GM19238 (cell line): ENCODE measurements at regions not wholly inside any gene's neighbourhood (a gene's known extent, or its start where the extent isn't known, plus 50 kb on each side); places are given as distances from the start of the nearest gene placed in this dataset.
"Not testable (repeated sequence)": the region's sequence is repeated elsewhere in the genome, so short reads cannot be mapped to it uniquely, and the experiment has no call there.

Experiments used
- DNase-seq: peaks from one replicate; pipeline ENCODE4 v3.0.0; 2011; ENCODE audit warnings: low spot score; ENCODE audit not compliant: insufficient read length

DNA sequence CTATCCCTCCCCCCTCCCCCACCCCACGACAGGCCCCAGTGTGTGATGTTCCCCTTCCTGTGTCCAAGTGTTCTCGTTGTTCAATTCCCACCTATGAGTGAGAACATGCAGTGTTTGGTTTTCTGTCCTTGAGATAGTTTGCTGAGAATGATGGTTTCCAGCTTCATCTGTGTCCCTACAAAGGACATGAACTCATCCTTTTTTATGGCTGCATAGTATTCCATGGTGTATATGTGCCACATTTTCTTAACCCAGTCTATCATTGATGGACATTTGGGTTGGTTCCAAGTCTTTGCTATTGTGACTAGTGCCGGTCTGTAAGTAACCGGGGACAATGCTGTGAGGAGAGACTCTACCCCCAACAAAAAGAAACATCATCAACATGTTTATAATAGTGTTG lies 217.2 kb downstream of the SEC23IP start:
- DNase-seq, result not testable (repeated sequence)

DNA sequence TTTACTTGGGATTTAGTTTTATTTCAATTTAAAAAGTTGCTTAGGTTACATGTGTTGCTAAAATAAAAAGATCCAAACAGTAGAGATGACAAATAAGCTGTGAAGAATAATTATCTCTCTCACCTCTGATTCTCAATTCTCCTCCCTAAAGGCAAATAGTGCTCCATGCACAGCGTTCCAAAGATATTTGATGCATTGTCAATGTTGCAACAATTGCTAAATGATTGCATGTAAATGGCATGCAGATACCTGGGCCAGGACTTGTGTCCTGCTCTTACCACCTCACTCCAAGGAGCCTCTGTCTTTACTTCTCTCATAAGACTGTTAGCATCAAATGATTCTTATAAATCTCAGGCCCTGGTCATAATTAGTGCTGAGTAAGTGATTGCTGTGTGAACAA lies 217.7 kb downstream of the SEC23IP start:
- DNase-seq, result no peak

DNA sequence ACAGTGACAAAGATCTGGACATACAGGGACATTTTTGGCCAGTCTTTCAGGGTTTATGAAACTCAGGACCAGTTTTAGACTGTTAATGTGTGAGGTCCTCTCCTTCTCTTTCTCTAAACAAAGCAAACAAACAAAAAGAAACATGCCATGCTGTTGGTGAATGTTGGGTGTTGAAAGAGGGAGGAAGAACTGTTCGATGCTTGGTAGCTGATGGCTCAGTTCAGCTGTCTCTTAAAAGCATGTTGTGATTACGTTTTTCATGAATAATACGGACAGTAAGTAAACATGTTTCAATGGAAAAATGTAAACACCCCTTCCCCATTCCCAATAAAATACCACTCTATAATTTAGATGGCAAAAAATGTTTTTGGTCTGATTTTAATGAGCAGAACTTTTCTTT lies 219.1 kb downstream of the SEC23IP start:
- no peak for DNase-seq

DNA sequence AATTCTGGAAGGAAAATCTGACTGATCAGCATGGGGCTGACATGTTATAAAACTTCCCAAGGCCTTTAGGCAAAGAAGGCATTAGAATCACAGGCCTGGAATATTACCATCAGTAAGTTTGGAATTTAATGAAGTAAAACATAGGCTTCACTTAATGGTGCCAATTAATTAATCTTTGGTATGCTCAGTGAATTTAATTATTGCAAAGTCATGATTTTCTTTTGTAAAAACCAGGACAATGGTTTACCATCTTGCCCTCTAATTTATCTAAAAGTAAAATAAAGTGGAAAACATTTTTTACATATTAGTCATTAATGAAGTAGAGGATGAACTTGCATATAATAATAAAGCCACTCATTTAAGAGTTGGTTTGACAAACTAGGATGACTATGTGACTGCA lies 220.3 kb downstream of the SEC23IP start:
- no peak for DNase-seq

DNA sequence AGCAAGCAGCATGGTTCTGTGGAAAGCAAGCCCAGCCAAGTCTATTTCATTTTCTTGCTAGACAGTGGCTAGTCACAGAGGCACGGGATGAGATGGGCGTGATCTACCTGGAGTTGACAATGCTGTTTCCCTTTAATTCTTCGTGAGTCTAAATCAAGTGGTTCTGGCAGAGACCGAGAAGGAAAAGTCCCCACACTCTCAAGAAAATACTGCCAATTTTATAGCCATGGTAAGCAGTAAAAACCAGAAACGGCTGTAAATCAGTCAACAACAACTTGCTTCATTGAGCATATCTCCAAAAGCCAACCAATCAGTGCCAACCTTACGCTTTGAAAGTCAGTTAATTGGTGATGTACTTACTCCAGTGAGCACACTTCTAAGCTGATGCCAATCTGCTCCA lies 223.4 kb downstream of the SEC23IP start:
- DNase-seq, result no peak

DNA sequence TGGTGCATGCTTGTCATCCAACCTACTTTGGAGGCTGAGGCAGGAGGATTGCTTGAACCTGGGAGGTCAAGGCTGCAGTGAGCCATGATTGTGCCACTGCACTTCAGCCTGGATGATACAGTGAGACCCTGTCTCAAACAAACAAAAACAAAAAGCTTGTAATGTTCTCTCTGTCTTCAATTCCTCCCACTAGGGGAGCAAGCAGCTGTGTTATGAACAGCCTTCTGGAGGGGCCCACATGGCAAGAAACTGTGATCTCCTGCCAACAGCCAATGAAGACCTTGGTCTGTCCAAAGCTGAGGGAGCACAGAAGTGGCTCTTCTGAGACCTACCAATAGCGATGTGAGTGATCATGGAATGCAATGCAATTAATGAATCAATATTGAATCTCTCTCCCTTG lies 229.2 kb downstream of the SEC23IP start:
- DNase-seq, result no peak

DNA sequence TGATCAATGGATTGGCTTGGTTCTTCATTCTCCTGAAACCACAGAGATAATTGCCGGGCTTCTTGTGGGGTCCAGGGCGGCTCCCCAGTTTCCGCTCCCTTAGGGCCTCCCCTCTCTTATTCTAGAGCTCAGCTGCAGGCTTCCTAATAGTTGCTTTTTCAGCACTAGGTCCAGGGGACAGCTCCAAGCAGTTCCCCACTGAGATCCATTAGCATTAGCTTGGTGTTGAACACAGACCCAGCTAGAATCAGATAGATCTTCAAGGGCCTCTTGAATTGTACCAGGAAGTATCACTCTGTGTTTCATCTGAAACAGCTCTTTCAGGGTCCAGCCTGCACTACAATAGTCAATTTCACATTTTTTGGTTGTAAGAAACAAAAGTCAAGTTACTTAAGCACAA lies 238.7 kb downstream of the SEC23IP start:
- DNase-seq, result no peak

DNA sequence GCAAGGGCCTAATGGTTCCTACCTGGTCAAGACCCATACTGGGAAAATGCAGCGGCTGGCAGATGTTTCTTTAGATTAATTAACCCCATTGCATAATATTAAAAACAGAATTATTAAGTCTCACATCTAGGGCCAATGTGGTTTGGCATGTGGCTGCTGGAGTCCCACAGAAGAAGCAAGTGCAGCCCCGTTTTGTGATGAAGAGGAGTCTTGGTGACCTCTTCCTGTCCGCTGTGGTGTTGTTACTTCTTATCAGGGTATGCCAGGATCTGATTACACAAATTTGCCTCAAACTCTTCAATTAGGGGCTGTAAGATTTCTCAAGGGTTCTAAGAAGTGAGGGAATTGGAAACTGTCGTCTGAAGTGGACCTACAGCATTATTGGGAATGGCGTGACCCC lies 240.3 kb downstream of the SEC23IP start:
- no peak for DNase-seq

DNA sequence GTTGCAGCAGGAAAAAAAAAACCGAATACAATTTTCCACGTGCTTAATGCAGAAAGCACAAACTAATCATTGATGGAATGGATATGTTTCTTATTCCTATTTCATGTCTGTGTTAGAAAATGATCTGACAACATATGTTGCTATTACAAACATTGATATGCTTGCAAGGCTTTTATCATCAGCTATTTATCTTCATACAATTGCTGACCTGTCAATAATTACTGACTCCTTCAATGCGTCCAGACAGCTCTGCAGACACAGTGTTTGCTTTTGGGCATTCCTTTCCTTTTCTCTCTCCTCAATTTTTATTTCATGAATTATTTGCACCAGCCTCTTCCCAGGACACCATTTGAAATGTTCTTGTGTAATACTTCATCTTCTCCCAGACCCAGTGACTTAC lies 246.2 kb downstream of the SEC23IP start:
- DNase-seq, result no peak

DNA sequence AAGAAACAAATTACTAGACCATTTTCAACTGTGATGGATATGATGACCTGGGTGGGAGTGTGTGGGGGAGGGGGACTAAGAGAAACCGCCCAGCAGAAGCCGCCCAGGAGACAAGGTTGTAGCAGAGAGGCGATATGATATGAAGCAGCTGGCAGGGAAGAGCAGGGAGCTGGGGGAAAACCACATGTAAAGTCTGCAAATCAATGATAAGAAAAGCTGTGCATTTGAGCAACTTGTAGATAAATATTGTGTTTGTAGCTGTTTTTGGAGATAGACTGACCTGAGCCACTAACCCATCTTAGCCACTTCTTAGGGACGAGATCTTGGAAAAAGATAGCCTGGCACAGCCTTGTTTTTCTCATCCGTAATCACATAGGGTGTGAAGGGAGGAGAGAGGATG lies 252.6 kb downstream of the SEC23IP start:
- no peak for DNase-seq

DNA sequence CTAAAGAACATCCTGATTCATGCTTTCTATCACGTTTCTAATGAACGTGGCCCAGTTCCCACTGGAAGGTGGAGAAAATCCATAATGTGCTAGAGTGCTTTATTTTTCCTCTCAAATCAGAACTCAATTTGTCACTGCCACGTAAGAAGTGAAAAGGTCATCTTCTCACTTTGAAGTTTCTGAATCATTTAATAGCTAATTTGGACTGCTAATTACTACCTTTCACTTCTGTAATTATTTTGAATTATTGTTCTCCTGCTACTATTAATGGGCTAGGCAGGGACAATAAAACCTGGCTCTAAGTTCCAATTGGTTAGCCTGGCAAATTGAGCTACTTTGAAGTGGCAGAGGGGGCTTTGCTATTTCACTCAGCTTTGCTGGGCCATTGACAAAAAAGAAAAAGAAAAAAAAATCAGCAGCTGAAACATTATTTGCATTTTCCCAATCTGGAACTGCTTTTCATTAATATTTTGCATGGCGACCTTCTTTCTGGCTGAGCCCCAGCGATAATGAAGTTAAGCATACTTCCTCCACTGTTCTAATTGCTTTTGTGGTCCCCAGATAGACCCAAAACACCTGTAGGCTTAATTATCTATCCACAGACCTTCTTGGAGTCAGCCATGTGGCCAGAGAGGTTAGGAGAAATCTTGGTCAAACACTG lies 264.2 kb downstream of the SEC23IP start:
- no peak for DNase-seq

DNA sequence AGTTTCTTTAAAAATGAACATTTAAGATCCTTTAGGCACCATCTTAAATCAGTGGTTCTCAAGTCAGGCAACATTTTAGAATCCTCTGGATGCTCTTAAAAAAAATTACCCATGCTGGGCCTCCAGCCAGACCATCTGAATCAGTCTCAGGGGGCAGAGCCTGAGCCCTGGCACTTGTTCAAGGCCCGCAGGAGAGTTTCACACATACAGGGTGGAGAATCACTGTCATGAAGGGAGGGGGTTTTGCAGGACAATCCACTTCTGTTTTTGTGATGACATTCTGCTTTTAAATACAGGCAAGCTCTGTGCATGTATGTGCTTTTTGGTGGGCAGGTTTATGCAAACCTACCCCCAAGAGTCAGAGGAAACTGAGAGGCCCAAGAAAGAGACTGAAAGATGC lies 268.6 kb downstream of the SEC23IP start:
- no peak for DNase-seq

DNA sequence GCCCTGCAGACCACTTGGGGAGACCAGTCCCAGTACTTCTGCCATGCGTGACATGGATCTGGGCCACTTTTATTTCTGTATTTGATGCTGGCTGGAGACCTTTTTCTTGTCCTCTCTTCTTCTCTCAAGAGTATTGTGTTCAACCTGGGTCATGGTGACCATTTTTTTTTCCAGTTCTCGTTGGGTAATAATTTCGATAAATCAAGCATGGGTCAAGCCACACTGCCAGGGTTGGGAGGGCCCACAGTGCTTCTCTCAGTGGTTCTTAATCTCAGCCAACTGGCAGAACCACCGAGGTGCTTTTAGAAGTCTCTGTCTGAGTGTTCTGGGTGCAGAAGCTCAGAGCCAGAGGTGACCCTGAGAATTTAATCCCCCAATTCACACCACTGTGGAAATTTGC lies 269.9 kb downstream of the SEC23IP start:
- DNase-seq, result no peak

DNA sequence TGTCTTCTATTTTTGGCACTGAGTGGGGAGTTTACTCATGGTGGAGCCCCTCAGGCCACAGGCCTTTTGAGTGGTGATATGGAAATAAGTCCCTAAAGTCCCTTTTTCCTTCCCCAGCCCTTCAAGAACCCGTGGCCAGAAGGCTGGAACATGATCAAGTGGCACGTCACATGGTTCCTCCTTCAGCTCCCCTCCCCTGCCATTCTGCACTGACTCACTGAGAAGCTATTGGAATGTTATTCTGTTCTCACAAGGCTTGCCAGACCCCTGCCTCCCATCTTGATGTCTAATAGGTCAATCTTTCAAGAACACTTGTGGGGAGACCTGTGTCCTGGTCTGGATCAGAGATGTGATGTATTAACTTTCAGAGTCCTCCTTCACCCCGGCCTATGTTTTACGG lies 279.8 kb downstream of the SEC23IP start:
- DNase-seq, result no peak

DNA sequence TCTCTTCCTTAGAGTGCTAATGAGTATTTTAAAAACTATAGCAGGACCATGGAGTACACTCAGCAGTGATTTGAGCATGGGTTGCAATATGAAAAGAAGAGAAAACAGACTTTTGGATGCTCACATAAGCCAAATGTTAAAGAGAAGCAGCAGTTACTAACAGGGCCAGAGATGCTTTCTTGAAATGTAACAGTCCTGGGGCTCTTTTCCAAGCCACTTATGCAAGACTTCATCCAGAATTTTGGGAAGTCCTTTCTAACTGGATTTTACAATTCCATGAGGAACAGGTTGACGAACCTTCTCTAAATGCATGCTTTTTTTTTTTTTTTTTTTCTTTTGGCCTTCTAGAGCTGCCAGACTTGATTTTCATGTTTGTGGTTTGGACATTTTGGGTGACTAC lies 282.0 kb downstream of the SEC23IP start:
- no peak for DNase-seq

DNA sequence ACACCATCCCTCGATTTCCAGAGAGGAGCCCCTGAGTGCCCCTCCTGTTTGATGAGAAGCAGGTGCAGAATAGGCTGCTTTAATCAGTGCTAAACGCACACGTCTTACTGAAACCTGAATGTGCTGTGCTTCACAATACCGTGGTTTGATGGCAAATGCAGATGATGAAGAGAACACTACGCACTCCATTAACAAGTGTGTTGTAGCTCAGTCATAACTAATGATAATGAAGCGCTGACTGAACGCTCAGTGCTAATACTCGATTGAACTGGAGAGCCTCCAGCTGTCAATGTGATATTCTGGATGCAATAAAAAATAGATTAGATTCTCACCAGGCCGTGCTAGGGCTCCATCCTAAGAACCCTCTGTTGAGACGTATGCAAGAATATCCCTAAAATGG lies 279.7 kb upstream of the PLPP4 start:
- no peak for DNase-seq

DNA sequence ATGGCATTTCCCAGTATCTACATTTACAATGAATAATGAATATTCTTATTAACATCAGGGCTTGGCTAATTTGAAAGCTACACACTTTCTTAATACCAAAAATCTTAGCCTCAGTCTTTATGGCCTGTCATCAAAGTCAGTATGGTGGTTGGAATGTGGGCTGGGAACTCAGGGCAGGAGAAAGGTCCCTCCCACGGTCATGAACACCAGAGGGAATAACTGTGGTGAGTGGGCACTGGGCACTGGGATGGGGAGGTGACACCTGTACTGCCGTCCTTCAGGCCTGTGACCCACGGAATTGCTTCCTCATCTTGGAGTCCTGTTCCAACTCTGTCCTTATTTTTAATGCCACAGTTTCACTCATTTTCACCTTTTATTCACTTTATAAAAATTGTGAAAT lies 276.9 kb upstream of the PLPP4 start:
- no peak for DNase-seq

DNA sequence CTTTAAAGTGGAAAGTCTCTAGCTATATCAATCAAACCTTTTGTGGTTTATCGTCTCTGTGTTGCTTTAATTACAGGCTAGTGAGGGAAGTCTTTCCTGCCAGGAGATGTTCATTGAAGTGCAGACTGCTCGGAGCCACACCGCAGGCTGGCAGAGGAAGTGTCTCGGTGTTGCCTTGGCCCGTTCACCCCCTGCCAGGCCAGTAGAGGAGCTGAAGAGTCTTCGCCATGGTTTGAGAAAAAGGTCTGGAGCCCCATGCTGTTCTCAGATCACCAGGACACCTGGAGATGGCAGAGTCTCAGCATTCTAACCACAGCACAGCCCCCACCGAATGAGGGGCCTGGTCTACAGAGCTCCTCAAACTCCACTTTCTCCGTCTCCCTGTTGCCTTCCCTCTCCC lies 275.9 kb upstream of the PLPP4 start:
- DNase-seq, result no peak

DNA sequence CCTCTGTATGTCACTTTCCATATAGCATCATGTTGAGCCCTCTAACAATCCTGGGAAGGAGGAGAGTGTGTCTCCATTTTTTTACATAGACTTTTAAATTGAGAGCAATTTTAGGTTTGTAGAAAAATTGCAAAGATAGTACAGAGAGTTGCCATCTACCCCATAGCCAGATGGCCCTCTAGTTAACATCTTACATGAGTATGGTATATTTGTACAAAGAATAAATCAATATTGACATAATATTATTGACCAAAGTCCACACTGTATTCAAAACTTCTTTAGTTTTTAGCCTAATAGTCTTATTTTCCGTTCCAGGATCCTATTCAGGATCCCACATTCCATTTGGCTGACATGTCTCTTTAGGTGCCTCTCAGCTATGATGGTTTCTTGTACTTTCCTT lies 274.6 kb upstream of the PLPP4 start:
- no peak for DNase-seq

DNA sequence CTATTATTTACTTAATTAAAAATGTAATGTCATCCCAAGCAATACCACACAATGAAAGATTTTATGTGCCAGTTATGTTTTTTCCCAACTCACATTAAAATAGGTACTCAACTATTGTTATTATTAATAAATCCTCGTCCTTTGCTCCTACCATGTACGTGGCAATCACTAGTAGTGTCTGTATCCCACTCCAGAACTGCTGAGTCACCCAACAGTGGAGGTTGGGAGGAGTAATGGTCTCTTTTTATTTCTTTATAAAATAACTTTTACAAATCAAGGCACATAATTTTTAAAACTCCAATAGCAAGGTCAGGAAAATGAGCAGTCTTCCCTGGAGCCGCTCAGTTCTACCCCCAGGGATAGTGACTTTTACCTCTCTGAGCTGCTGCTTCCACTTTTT lies 273.5 kb upstream of the PLPP4 start:
- DNase-seq, result no peak

DNA sequence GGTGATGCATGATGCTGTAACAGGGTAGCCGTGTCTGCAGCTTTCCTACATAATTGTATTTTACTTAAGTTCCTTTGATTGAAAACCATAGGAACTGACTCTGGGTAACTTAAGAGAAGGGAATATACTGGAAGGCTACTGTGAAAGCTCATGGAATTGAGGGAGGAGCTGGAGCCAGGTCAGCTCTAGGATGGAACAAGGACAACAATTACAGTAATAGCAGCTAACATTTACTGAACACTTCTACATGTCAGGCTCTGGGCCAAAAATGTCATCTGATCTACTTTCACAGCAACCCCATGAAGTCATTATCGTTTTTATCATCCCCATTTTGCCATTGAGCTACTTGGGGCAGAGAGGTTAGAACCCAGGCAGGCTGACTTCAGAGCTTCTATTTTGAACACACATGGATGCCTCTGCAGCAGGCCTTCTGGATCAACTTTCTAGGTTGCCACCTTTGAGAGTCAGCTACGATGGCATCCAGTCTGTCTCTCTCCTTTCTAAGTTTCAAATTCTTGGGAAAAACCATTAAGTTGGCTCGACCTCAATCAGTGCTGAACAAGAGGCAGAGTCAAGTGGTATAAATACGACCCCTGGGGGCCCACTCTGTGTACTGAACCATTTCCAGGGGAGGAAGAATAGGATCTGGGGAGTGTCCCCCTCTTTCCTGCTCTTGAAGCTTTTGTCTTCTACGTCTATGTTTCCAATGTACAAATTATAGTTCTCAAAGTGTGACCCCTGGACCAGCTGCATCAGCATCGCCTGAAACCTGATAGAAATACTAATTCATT lies 272.3 kb upstream of the PLPP4 start:
- no peak for DNase-seq

DNA sequence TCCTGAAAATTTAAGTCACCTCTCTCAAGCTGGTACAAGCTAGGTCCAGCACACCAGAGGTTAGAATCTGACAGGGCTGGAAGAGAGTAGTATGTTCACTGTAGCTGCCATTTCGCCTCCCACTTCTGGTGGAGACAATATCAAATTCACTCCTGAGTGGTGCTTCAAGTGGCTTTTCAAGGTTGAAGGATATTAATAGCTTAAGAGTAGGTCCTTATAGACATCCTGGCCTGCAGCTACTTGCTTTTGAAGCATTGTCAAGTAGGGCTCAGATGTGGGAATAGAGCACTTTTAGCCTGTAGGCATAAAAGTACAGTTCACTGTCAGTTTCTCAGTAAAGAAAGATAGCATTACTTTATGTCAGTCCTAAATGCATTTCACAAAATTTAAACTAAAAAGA lies 270.5 kb upstream of the PLPP4 start:
- no peak for DNase-seq

DNA sequence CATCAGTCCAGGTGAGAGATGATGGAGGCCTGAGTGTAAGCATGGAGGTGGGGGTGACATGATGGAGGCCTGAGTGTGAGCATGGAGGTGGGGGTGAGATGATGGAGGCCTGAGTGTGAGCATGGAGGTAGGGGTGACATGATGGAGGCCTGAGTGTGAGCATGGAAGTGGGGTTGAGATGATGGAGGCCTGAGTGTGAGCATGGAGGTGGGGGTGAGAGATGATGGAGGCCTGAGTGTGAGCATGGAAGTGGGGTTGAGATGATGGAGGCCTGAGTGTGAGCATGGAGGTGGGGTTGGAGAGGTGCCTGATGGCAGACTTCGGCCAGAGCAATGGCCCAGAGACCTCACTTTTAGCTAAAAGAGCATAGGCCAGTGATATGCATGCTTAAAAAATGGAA lies 269.9 kb upstream of the PLPP4 start:
- not testable (repeated sequence) for DNase-seq
